Breast epithelium (tissue), 4 donors: ENCODE measurements at regions not wholly inside any gene's neighbourhood (a gene's known extent, or its start where the extent isn't known, plus 50 kb on each side); places are given as distances from the start of the nearest gene placed in this dataset.
"Not testable (repeated sequence)": the region's sequence is repeated elsewhere in the genome, so short reads cannot be mapped to it uniquely, and the experiment has no call there.

Source experiments
- DNase-seq, 2 donors: peaks; one replicate each; pipeline ENCODE4 v3.0.0-alpha.2; 2019; ENCODE audit warnings: low spot score in 2 of 2
- H3K27ac ChIP-seq, 2 donors: fragments of 200-600 bp; sonication (generic) in 1 of 2; one replicate each; pipeline ENCODE4 v1.5.1; 2016 to 2019; ENCODE audit warnings: mild to moderate bottlenecking in 1 of 2
- H3K27me3 ChIP-seq, 2 donors: fragments of 200-600 bp; sonication (generic) in 1 of 2; one replicate each; pipeline versions ENCODE4 v1.5.1 to v1.6.0; 2017 to 2019; ENCODE audit warnings: control low read depth in 1 of 2, mild to moderate bottlenecking in 1 of 2
- H3K36me3 ChIP-seq: fragments of 200-600 bp; one replicate; pipeline ENCODE4 v1.5.1; 2019
- H3K4me1 ChIP-seq, 2 donors: fragments of 200-600 bp; sonication (generic); one replicate each; pipeline ENCODE4 v1.5.1; 2016 to 2019; ENCODE audit warnings: control low read depth in 1 of 2
- H3K4me3 ChIP-seq, 3 donors: fragments of 200-600 bp; sonication (generic); 1 replicate in 2 of 3; 2 replicates in 1 of 3; pipeline ENCODE4 v1.5.1; 2016 to 2019; ENCODE audit warnings: mild to moderate bottlenecking in 3 of 3, moderate library complexity in 2 of 3
- H3K9me3 ChIP-seq, 2 donors: fragments of 200-600 bp; sonication (generic) in 1 of 2; one replicate each; pipeline ENCODE4 v1.5.1; 2016 to 2019; ENCODE audit warnings: control low read depth in 1 of 2
- POLR2A ChIP-seq: fragments of 450-650 bp; IDR thresholded peaks from one replicate; pipeline ENCODE4 v1.6.1; 2016; ENCODE audit warnings: antibody characterized with exemption, mild to moderate bottlenecking, moderate library complexity
- POLR2AphosphoS5 ChIP-seq, 3 donors: sonication (generic); formaldehyde crosslinking; IDR thresholded peaks; one replicate each; pipeline ENCODE4 v1.6.1; 2017; ENCODE audit warnings: antibody characterized with exemption in 3 of 3
- intact Hi-C: fragments of 100-400 bp; cut with DNase I; formaldehyde crosslinking; loops from one replicate; pipeline ENCODE4 v1.15.1; 2023; ENCODE audit warnings: low total_unique reads
- TF ChIP-seq, protein P1 (sequence below), 3 donors: fragments of 450-650 bp; IDR thresholded peaks; one replicate each; pipeline ENCODE4 v1.5.1; 2016 to 2017; ENCODE audit warnings: antibody characterized with exemption in 3 of 3, mild to moderate bottlenecking in 3 of 3, moderate library complexity in 3 of 3

DNA sequence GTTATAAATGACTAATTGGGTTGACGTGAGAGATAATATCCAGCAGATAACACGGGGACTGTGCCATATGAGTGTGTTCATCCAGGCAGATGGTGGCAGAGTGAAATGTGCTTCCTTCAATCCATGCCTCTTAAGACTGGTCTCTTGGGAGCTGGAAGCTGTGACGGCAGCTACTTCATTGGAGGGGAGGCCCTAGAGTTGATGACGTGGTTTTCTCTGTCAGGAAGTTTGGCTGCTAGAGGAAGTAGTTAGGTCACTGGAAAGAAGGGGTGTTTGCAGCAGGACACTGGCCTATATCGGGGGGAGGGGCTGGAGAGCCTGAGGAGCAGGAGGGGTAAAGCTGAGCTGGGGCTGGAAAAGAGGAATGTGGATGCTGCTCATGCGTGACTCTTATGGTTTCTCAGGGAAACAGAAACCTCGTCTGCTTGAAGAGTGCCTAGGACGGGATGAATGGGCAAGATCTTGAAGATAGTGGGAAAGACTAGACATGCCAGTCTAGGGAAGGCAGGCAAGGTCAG lies 3051.6 kb downstream of the RPIA start:
- H3K36me3 ChIP-seq, intact Hi-C loops, DNase-seq, H3K9me3 ChIP-seq, H3K27ac ChIP-seq, H3K4me1 ChIP-seq, H3K27me3 ChIP-seq, H3K4me3 ChIP-seq: not testable (repeated sequence)

DNA sequence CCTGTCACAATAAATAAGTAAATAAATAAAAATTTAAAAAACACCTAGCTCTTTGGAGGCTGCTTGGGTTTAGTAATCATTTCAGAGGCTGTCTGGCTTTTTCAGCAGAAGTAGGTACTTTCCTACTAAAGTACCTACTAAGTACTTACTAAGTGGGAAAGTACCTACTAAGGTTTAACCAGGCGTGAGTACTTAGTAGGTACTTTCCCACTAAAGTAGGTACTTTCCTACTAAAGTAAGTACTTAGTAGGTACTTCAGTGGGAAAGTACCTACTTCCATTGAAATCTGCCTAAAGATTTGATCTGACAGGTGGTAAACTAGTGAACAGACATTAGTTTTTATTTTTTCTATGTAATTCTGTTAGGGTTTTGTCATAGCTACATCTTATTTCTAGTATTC lies 3052.4 kb downstream of the RPIA start:
- H3K27ac ChIP-seq, H3K27me3 ChIP-seq, H3K36me3 ChIP-seq, DNase-seq, H3K4me1 ChIP-seq, intact Hi-C loops, H3K4me3 ChIP-seq, H3K9me3 ChIP-seq: not testable (repeated sequence)

DNA sequence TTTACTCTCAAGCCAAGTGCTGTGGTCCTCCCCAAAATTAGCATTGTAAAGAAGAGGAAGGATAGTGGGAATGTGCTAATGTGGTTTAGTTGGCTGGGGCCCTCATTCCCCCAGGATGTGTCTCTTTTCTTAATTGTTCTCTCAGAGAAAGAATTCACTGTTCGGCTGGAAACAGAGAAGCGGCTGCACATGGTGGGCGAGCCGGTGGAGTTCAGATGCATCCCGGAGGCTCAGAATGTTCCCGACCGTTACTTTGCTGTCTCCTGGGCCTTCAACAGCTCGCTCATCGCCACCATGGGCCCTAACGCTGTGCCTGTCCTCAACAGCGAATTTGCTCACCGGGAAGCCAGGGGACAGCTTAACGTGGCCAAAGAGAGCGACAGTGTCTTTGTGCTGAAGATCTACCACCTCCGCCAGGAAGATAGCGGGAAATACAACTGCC lies 3053.2 kb downstream of the RPIA start:
- DNase-seq, H3K27ac ChIP-seq, H3K27me3 ChIP-seq, intact Hi-C loops, H3K4me1 ChIP-seq, H3K36me3 ChIP-seq, H3K9me3 ChIP-seq: not testable (repeated sequence)
- H3K4me3 ChIP-seq = peak overlapping the region in 1 of 3 donors; percentile 8

DNA sequence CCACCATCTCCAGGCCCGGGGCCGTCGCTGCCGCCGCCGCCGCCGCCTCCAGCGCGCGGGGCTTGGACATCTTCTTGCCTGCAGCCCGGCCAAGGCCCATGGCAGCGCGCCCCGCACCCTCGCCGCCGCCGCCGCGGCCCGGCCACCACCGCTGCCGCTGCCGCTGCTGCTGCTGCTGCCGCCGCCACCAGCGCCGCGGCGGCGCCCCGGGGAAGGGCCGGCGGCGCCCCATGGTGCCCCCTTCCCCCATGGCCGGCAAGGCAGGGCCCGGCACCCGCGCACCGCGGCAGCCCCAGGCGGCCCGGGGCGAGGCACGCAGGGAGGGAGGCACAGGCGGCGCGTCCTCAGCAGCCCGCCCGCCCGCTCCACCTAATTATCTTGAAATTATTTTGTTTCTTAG lies 3057.4 kb downstream of the RPIA start:
- H3K27me3 ChIP-seq = no peaks in the 10 kb centered on the region
- H3K4me3 ChIP-seq = peak overlapping the region in 1 of 3 donors; percentile 32
- H3K9me3 ChIP-seq = no peaks in the 10 kb centered on the region
- no peak for TF ChIP-seq POLR2AphosphoS5 (IDR thresholded peaks at IDR 0.05)
- no peak for TF ChIP-seq POLR2A
- TF ChIP-seq, protein P1, sequence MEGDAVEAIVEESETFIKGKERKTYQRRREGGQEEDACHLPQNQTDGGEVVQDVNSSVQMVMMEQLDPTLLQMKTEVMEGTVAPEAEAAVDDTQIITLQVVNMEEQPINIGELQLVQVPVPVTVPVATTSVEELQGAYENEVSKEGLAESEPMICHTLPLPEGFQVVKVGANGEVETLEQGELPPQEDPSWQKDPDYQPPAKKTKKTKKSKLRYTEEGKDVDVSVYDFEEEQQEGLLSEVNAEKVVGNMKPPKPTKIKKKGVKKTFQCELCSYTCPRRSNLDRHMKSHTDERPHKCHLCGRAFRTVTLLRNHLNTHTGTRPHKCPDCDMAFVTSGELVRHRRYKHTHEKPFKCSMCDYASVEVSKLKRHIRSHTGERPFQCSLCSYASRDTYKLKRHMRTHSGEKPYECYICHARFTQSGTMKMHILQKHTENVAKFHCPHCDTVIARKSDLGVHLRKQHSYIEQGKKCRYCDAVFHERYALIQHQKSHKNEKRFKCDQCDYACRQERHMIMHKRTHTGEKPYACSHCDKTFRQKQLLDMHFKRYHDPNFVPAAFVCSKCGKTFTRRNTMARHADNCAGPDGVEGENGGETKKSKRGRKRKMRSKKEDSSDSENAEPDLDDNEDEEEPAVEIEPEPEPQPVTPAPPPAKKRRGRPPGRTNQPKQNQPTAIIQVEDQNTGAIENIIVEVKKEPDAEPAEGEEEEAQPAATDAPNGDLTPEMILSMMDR (IDR thresholded peaks at IDR 0.05) = no peak
- intact Hi-C loops = no loop called here
- H3K27ac ChIP-seq = no peak overlapping the region
- no peak for DNase-seq
- H3K36me3 ChIP-seq = no peaks in the 10 kb centered on the region
- H3K4me1 ChIP-seq = no peaks in the 10 kb centered on the region

DNA sequence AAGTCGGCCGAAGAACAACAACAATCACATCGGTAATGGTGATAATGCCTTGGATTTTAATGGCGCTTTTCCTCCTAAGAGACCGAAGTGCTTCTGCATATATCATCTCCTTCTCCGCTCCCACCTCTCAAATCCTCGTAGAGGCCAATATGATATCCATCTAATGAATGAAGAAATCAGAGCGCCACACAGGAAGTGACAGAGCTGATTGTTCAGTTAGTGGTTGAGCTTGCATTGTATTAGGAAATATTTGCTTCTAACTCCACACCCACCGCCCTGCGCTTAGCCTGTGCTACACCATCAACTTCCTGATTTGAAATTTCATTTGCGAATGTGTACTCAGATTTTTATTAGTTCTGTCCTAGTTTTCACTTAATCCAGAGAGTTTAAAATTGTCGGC lies 3058.2 kb downstream of the RPIA start:
- H3K4me1 ChIP-seq, H3K27ac ChIP-seq, H3K4me3 ChIP-seq, DNase-seq, intact Hi-C loops, H3K27me3 ChIP-seq, H3K36me3 ChIP-seq, H3K9me3 ChIP-seq: not testable (repeated sequence)

DNA sequence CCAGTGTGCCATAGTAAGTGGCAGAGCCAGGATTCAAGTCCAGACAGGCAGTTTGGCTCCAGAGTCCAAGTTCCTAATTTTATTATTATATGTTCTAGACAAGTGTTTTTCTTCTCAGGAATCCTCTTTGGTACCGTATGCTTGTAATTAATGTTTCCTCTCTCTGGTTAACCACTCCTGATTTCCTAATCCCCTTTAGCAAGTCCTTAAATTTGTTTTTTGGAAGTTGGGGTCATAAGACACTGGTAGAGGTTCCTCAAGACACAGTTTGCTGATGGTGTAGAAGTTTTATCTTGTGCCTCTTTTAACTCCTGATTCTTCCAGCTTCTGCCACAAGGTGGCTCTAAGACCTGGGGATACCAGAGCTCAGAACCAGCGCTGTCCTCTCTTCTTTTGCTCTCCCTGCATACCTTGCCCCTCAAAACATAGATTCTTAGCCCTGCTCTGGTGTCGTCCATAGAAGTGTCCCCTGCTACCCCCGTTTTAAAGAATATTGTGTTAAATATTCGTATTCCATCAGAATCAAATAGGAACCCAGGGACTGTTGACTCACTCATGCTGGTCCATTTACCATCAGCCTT lies 3068.0 kb downstream of the RPIA start:
- H3K27me3 ChIP-seq, H3K9me3 ChIP-seq, intact Hi-C loops, H3K4me1 ChIP-seq, H3K27ac ChIP-seq, H3K4me3 ChIP-seq, DNase-seq, H3K36me3 ChIP-seq: not testable (repeated sequence)

DNA sequence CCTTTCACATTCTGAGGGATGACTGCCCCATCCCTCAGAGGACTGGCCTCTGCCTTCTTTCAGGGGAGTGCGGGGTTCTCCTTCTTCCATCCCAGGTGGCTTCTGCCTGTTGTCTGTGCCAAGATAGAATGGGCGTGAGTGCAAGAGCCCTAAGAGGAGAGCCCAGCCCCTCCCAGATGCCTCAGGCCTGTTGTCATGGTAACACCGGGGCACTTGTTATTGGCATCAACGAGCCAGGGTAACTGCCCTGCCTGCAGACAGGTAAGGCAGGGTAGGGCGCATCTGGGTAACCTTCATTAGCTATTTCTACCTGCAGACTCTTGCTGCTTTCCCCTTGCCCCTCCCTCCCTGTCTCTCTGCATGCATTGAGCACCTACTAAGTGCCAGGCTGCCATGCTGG lies 3069.2 kb downstream of the RPIA start:
- intact Hi-C loops, DNase-seq, H3K4me1 ChIP-seq, H3K4me3 ChIP-seq, H3K36me3 ChIP-seq, H3K27me3 ChIP-seq, H3K27ac ChIP-seq, H3K9me3 ChIP-seq: not testable (repeated sequence)

DNA sequence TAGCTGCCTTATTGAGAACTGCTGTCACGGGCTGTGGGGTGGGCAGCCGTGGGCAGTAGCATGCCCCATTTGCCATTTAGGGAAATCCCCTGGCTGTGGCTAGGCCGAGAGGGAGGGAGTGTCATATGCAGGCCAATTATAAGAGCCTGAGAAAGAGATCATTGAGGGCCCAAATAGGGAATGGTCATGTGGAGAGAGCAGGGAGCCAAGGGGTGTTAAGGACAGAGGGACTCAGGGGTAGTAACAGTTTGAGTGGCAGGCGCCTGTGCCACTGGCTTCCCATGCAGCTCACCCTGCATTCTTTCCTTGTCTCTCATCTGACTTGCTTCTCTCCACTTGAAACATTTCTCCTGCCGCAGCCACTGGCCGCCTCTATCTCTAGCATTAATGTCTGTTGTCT lies 3070.8 kb downstream of the RPIA start:
- intact Hi-C loops, H3K27ac ChIP-seq, H3K4me1 ChIP-seq, H3K36me3 ChIP-seq, H3K27me3 ChIP-seq, H3K4me3 ChIP-seq, DNase-seq, H3K9me3 ChIP-seq: not testable (repeated sequence)

DNA sequence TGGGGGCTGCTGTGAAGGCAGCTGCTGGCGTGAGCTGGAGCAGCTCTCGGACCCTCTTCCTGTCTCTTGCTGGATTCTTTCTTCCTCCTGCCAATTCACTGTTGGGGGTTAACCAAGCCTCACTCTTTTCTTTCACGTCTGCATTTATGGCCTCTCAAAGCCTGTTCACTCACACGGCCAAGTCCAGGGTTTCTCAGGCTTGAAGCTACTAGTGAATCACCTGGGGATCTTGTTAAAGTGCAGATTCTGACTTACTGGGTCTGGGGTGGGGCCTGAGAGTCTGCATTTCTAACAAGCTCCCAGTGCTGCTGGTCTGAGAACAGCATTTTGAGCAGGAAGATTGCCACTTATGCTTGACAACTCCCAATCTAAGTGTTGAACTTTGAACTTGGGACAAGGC lies 3072.2 kb downstream of the RPIA start:
- intact Hi-C loops, H3K4me3 ChIP-seq, H3K27me3 ChIP-seq, H3K27ac ChIP-seq, H3K9me3 ChIP-seq, H3K4me1 ChIP-seq, H3K36me3 ChIP-seq, DNase-seq: not testable (repeated sequence)

DNA sequence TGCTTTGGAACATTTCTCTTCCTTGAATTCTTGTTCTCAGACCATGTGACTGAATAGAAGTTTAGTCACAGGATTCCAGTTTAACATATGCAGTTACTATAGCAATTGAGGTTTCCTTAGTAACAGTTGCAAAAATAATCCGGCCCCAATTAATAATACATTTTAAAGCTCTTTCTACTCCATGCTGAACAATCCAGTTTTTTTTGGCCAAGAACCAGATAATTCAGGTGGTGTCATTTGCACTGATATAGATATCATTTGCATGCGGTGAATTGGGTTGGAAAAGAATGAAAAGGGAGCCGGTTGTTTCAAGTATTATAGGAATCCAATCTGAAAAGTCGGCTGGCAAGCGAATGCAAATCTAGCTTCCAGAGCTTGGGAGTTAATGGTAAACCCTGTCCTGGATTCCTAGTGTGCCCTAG lies 3073.1 kb downstream of the RPIA start:
- H3K4me3 ChIP-seq, intact Hi-C loops, H3K27ac ChIP-seq, H3K9me3 ChIP-seq, H3K27me3 ChIP-seq, DNase-seq, H3K4me1 ChIP-seq, H3K36me3 ChIP-seq: not testable (repeated sequence)

DNA sequence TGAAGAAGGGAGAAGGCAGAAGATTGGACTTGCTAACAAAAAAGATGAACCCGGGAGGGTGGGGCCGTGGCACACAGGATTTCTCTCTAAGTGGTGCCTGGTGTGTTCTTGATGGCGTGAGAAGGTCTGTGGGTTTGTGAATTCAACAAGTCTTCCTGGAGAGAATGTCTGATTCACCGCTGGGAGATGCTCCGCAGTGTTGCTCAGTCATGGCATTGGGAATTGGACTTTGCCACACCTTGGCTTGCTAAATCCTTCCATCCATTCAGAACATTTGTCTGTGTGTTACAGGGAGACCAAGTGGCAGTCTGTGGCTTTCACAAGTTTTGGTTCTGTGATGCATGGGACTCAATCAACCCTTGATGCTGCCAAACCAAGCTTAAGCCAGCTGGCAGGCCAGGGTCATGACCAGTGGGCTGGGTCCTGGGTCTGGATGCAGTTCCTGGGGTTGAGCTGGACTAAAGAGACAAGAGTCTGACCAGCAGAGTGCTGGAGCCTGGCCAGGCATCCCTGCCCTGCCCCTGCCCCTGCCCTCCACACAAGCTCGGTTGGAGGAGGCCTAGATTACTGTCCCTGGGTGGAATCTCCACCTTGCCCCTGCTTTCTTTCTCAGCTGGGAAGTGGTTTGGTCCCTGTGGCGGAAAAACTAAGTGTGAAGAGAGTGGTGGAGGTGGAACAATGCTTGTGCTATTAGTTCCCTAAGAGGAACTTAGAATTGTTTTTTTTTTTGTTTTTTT lies 3073.7 kb downstream of the RPIA start:
- H3K4me3 ChIP-seq, H3K27me3 ChIP-seq, H3K4me1 ChIP-seq, H3K9me3 ChIP-seq, DNase-seq, H3K27ac ChIP-seq, H3K36me3 ChIP-seq, intact Hi-C loops: not testable (repeated sequence)

DNA sequence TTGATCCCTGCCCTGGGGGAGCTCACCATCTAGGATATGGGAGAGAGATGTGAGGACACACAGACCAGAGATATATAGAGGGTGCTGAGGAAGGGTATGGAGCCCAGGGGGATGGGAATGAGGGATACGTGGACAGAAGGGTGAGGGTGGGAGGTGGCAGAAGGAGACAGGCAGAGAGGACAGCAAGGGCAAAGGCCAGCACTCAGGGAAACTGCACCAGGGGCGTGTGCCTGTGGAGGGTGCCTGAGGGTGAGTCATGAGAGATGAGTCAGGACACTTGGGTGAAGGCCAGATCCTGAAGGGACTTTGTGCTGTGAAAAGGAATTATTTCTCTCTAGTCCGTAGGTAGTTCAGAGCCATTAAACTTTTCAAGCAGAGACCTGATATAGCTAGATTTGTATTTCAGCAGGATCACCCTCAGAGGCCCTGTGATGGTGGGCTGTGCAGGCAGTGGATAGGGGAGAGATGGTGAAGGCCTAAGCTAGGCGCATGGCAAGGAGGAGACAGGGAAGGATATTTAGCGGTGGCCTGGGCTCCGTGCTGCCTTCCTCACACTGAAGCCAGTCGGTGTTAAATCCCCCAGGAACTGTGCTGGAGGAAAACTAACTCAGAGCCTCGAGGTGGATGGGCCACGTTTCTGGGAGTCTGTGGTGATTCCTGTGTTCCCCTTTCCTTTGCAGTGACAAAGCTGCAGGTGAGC lies 3075.0 kb downstream of the RPIA start:
- H3K27ac ChIP-seq, H3K4me3 ChIP-seq, H3K36me3 ChIP-seq, H3K4me1 ChIP-seq, H3K9me3 ChIP-seq, intact Hi-C loops, H3K27me3 ChIP-seq, DNase-seq: not testable (repeated sequence)
